Heart right ventricle (tissue), 16 donors: ENCODE measurements at regions not wholly inside any gene's neighbourhood (a gene's known extent, or its start where the extent isn't known, plus 50 kb on each side); places are given as distances from the start of the nearest gene placed in this dataset.

ENCODE experiments used
- ATAC-seq, 8 donors: fragments of 200-7000 bp; cut with Tn5 transposase; one replicate each; pipeline ENCODE4 v1.9.1; 2020; ENCODE audit warnings: mild to moderate bottlenecking in 8 of 8, moderate library complexity in 8 of 8, moderate number of reproducible peaks in 1 of 8
- DNase-seq, 2 donors: peaks; one replicate each; pipeline ENCODE4 v3.0.0-alpha.2; 2020
- H3K27ac ChIP-seq, 10 donors: fragments of 200-600 bp; sonication (generic) in 2 of 10; one replicate each; pipeline versions ENCODE4 v1.5.0 to v1.8.0; 2020 to 2022; ENCODE audit warnings: mild to moderate bottlenecking in 3 of 10
- H3K27me3 ChIP-seq, 7 donors: fragments of 200-600 bp; one replicate each; pipeline ENCODE4 v1.8.0; 2021 to 2022; ENCODE audit warnings: mild to moderate bottlenecking in 2 of 7
- H3K36me3 ChIP-seq, 9 donors: fragments of 200-600 bp; sonication (generic) in 1 of 9; one replicate each; pipeline versions ENCODE4 v1.5.0 to v1.8.0; 2020 to 2022; ENCODE audit warnings: mild to moderate bottlenecking in 2 of 9
- H3K4me1 ChIP-seq, 9 donors: fragments of 200-600 bp; sonication (generic) in 1 of 9; one replicate each; pipeline versions ENCODE4 v1.5.0 to v1.8.0; 2020 to 2022; ENCODE audit warnings: mild to moderate bottlenecking in 4 of 9
- H3K4me3 ChIP-seq, 10 donors: fragments of 200-600 bp; sonication (generic) in 2 of 10; one replicate each; pipeline versions ENCODE4 v1.5.0 to v1.8.0; 2020 to 2022; ENCODE audit warnings: mild to moderate bottlenecking in 7 of 10, moderate library complexity in 2 of 10
- H3K9me3 ChIP-seq, 11 donors: fragments of 200-600 bp in 10 of 11; sonication (generic) in 2 of 11; one replicate each; pipeline versions ENCODE4 v1.5.0 to v1.8.0; 2013 to 2022; ENCODE audit warnings: mild to moderate bottlenecking in 2 of 11, control low read depth in 1 of 11, moderate library complexity in 1 of 11
- CTCF ChIP-seq, 9 donors: fragments of 200-600 bp; sonication (generic) in 2 of 9; IDR thresholded peaks; one replicate each; pipeline versions ENCODE4 v1.5.0 to v1.8.0; 2021 to 2022; ENCODE audit warnings: antibody characterized with exemption in 9 of 9, mild to moderate bottlenecking in 5 of 9, moderate library complexity in 1 of 9
- WGBS, 2 donors: extraction: QIAGEN DNeasy Blood & Tissue Kit; methylation state at CpG; one replicate each; pipeline ENCODE4 v1.1.7; 2013; ENCODE audit warnings: inconsistent platforms in 1 of 2; 5-methylcytosine and 5-hydroxymethylcytosine counted together
- intact Hi-C, 10 donors: fragments of 100-400 bp; cut with DNase I; formaldehyde crosslinking; loops; one replicate each; pipeline versions ENCODE4 v1.11.1 to v1.14.2; 2022
- microRNA-seq, 2 donors: library from miRNA; unstranded; fragments of <30 nt; microRNA quantifications; one replicate each; pipeline ENCODE4 v1.2.0, GENCODE V29; 2021
- donor health status: Arrhythmogenic right ventricular cardiomyopathy.
- donor health status: ischemic (EF 13 %, LVEDD 7.1; RV severe dilation, severe dysfunction).
- donor health status: healthy with polysubstance abuse.
- donor health status: DM: no; HTN: yes; CAD: no.
- donor health status: DM: no; HTN: no; CAD: no.
- donor health status: ischemic (EF 25% LVEDD 6.9; RV normal size, moderate dysfunction).
- donor health status: ischemic (EF 25% LVEDD 5.7; RV mildly dilated, moderate dysfunction).
- donor health status: healthy.
- donor health status: DM: yes; HTN: yes; CAD: no.
- donor health status: Ischemic cardiomyopathy.
- donor health status: ischemic (EF 35%, LVEDD 5.7; RV mildly dilated, moderate dysfunction).
- donor health status: nonischemic (EF 11% LVEDD 7.7; RV severe dilation, severe dysfunction).
- donor health status: DM: yes; HTN: yes; CAD: no.
- donor health status: PGD.
- donor health status: ischemic (EF 29% LVEDD 5.4; RV normal size, mild dysfunction).
- donor health status: nonischemic (EF 23%, LVEDD 6.1; RV moderate dilation, normal function).

- Histone ChIP-seq H3K9me3 (peaks cover 0 to 7% (median 0%) of the 10 kb centered on the region in 11 donors), H3K4me1 (peaks cover 0 to 3% (median 0%) of the 10 kb centered on the region in 9 donors), H3K27ac (no peak overlapping the region), H3K4me3 (no peak overlapping the region), H3K36me3 (no peaks in the 10 kb centered on the region), H3K27me3 (peaks cover 0 to 11% (median 7%) of the 10 kb centered on the region in 7 donors)
- WGBS, 2 donors, result 97 to 98% methylated on average over 1 of the region's 1 CpG
- intact Hi-C loops, result loop anchor here in 1 of 10 donors (10.0 kb wide), 1 partner anchor 76 kb away; no protein-coding TSS in a partner anchor
- DNase-seq, result no peak
- TF ChIP-seq CTCF (IDR thresholded peaks at IDR 0.05), result no peak
- ATAC-seq, result no peak
These were observed 51.3 kb upstream of the HAND1 start for GRCh38 chr5:154529282-154529681.

- no peaks in the 10 kb centered on the region for H3K36me3 ChIP-seq
- H3K4me3 ChIP-seq, result no peak overlapping the region
- peaks cover 0 to 15% (median 4%) of the 10 kb centered on the region in 9 donors for H3K4me1 ChIP-seq
- DNase-seq (no peak), ATAC-seq (no peak)
- WGBS, 2 donors, result 77% methylated on average over 5 of the region's 5 CpGs
- no peak for TF ChIP-seq CTCF (IDR thresholded peaks at IDR 0.05)
- peaks cover 0 to 12% (median 7%) of the 10 kb centered on the region in 7 donors for H3K27me3 ChIP-seq
- H3K27ac ChIP-seq, result no peak overlapping the region
- H3K9me3 ChIP-seq, result peaks cover 0 to 7% (median 0%) of the 10 kb centered on the region in 11 donors
- intact Hi-C loops, result loop anchor here in 1 of 10 donors (10.0 kb wide), 1 partner anchor 77 kb away; no protein-coding TSS in a partner anchor
These were observed 50.1 kb upstream of the HAND1 start for GRCh38 chr5:154528005-154528594.

Small RNA genes lying in the stretch of these regions (microRNA-seq; reads per million reads assigned to microRNA genes)
- gene MIR1303 (0 reads per million in 2 donors), gene MIR3141 (0 reads per million in 2 donors)
